Coronary artery (tissue), 2 donors: ENCODE measurements at regions not wholly inside any gene's neighbourhood (a gene's known extent, or its start where the extent isn't known, plus 50 kb on each side); places are given as distances from the start of the nearest gene placed in this dataset.

Experiments
- DNase-seq: peaks from one replicate; pipeline ENCODE4 v3.0.0-alpha.2; 2017; ENCODE audit warnings: low spot score
- H3K27ac ChIP-seq, 2 donors: fragments of 200-600 bp; sonication (generic); one replicate each; pipeline ENCODE4 v1.5.1; 2016 to 2019
- H3K4me3 ChIP-seq: fragments of 200-600 bp; sonication (generic); 2 replicates; pipeline ENCODE4 v1.5.1; 2016; ENCODE audit warnings: mild to moderate bottlenecking, moderate library complexity
- CTCF ChIP-seq: fragments of 200-600 bp; sonication (generic); IDR thresholded peaks from one replicate; pipeline ENCODE4 v1.5.1; 2019; ENCODE audit warnings: antibody characterized with exemption

GRCh38 chr4:157889788-157890187 is 283.0 kb downstream of the GASK1B start:
- Histone ChIP-seq H3K4me3 (no peak overlapping the region), H3K27ac (no peak overlapping the region)
- no peak for TF ChIP-seq CTCF
- DNase-seq = no peak

DNA sequence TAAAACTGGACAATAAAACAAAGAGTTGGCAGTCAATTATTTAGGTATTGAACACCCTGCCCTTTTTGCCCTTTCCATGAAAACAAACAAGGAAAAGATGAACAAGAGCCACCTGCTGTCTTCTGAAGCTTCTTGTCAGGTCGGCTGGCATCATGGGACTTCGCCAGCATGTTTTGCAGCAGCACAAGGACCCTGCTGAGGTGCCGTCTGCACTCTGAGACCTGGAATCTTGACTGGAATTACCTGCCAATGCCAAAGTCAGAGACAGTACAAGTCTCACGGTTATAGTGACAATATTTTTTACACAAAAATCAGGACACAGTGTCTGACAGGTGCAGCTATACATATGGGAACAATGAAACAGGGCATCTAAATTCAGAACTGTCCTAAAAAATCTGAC is 284.5 kb downstream of the GASK1B start:
- no peak for TF ChIP-seq CTCF
- DNase-seq = no peak

DNA sequence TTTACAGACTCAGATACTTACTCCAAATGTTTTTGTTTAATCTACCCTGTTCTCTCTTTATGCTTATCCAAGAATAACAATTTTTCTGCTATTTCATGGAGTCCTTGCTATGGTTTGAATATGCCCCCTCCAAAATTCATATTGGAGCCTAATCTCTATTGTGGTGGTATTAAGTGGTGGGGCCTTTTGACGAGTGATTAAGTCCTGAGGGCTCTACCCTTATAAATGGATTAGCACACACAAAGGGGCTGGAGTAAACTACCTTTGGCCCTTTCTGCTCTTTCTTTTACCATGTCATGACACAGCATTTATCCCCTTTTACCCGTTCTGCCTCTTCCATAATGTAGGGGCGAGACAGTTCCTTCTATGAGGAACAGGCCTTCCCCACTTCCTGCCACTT is 285.5 kb downstream of the GASK1B start:
- DNase-seq = no peak
- Histone ChIP-seq H3K4me3 (no peak overlapping the region), H3K27ac (no peak overlapping the region)
- TF ChIP-seq CTCF = no peak

More for the DNA sequence above, 284.5 kb downstream of the GASK1B start:
- no peak overlapping the region for H3K4me3 ChIP-seq
- no peak overlapping the region for H3K27ac ChIP-seq

GRCh38 chr4:157886645-157887044 is 286.2 kb downstream of the GASK1B start:
- TF ChIP-seq CTCF = no peak
- no peak overlapping the region for H3K27ac ChIP-seq
- DNase-seq = no peak
- H3K4me3 ChIP-seq = no peak overlapping the region

DNA sequence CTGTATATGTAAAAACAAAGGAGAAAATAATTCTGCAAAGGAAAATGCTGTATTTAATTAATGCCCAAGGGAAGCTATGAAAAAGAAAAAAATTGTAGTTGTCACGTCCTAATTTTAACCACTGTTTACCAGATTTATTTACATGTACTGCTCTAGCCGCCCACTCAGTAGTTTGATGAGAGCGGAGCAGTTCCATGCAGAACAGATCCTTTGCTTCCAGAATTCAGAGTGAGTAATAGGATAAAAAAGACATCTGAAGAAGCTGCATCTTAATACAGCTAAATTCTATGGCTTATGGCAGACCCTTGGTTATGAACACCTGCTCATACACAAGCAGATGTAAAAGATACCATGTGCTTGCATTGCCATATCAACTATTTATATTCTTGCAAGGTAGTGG is 287.0 kb downstream of the GASK1B start:
- Histone ChIP-seq H3K27ac (no peak overlapping the region), H3K4me3 (no peak overlapping the region)
- TF ChIP-seq CTCF = no peak
- no peak for DNase-seq

- no peak for TF ChIP-seq CTCF
- DNase-seq = no peak
- Histone ChIP-seq H3K27ac (no peak overlapping the region), H3K4me3 (no peak overlapping the region)
These were observed 289.9 kb downstream of the GASK1B start for GRCh38 chr4:157882901-157883300.

DNA sequence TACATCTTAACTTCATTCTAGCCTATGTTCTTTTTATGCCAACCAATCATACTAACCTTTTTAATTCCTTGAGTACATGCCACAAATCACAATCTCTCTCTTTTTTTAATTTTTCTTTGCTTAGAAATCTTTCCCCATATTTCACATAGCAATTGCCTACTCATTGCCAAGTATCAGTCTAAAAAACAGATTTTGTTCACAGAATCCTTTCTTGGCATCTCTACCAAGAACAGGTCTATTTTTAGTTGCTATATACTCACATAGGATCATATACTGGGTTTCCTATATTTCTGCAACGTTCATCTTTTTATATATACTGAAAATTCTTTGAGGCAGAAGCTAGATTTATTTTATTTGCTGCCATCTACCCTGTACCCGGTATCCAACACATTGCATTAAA is 292.1 kb downstream of the GASK1B start:
- Histone ChIP-seq H3K27ac (no peak overlapping the region), H3K4me3 (no peak overlapping the region)
- TF ChIP-seq CTCF = no peak
- DNase-seq = no peak
